GM12875 (cell line): ENCODE measurements at regions not wholly inside any gene's neighbourhood (a gene's known extent, or its start where the extent isn't known, plus 50 kb on each side); places are given as distances from the start of the nearest gene placed in this dataset.
"Not testable (repeated sequence)": the region's sequence is repeated elsewhere in the genome, so short reads cannot be mapped to it uniquely, and the experiment has no call there.

Source experiments
- H3K4me3 ChIP-seq: one replicate; pipeline ENCODE4 v1.5.1; 2011; ENCODE audit warnings: low read depth, low read length, control low read depth
- TF ChIP-seq, protein P1 (sequence below): IDR thresholded peaks from 2 replicates; pipeline ENCODE4 v1.5.1; 2011; ENCODE audit warnings: low read depth, mild to moderate bottlenecking, control low read depth, inconsistent platforms, low read length, moderate library complexity, borderline replicate concordance; ENCODE audit not compliant: insufficient read depth

DNA sequence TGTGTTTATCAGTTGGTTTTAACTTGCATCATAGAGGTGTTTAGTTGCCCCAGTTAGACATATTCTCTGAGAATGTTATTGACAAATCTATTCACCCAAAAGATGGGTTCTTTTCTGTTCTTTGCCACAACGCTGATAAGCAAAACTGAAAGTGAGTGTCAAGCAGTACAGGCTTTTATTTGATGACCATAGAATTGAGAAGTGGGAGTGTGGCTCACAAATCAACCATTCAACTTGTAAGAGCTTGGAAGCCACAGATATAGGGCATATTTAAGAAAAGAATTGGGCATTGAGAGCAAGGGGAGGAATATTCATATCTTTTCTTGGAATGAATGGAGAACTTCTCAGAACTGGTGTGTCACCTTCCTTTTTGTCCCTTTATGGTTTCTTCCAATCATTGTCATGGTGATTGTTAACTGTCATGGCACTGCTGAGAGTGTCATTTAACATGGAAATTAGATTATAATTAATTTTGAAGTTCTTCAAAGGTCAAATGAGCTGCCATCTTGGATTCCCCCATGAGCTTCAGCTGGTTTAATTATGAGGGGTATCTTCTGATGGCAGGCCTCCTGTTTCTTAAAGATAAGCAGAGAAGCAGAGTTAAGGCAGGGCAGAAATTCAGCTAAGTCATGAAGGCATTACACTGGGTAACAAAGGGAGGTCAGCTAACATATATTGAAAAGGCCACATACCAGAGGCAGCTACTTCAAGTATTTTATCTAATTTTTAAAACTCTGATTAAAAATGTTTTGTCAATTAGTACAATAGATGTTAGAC lies 254.0 kb upstream of the HTR1E start:
- TF ChIP-seq, protein P1, sequence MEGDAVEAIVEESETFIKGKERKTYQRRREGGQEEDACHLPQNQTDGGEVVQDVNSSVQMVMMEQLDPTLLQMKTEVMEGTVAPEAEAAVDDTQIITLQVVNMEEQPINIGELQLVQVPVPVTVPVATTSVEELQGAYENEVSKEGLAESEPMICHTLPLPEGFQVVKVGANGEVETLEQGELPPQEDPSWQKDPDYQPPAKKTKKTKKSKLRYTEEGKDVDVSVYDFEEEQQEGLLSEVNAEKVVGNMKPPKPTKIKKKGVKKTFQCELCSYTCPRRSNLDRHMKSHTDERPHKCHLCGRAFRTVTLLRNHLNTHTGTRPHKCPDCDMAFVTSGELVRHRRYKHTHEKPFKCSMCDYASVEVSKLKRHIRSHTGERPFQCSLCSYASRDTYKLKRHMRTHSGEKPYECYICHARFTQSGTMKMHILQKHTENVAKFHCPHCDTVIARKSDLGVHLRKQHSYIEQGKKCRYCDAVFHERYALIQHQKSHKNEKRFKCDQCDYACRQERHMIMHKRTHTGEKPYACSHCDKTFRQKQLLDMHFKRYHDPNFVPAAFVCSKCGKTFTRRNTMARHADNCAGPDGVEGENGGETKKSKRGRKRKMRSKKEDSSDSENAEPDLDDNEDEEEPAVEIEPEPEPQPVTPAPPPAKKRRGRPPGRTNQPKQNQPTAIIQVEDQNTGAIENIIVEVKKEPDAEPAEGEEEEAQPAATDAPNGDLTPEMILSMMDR = no peak
- no peak overlapping the region for H3K4me3 ChIP-seq

- TF ChIP-seq, protein P1 = no peak
- no peak overlapping the region for H3K4me3 ChIP-seq
Measured at GRCh38 chr6:86682297-86682696, 255.0 kb upstream of the HTR1E start.

DNA sequence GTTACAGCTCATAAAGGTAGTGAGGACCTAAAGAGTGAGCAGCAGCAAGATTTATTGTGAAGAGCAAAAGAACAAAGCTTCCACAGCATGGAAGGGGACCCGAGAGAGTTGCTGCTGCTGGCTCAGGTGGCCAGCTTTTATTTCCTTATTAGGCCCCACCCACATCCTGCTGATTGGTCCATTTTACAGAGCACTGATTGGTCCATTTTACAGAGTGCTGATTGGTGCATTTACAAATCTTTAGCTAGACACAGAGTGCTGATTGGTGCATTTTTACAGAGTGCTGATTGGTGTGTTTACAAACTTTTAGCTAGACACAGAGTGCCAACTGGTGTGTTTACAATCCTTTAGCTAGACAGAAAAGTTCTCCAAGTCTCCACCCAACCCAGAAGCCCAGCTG lies 256.2 kb upstream of the HTR1E start:
- not testable (repeated sequence) for H3K4me3 ChIP-seq

DNA sequence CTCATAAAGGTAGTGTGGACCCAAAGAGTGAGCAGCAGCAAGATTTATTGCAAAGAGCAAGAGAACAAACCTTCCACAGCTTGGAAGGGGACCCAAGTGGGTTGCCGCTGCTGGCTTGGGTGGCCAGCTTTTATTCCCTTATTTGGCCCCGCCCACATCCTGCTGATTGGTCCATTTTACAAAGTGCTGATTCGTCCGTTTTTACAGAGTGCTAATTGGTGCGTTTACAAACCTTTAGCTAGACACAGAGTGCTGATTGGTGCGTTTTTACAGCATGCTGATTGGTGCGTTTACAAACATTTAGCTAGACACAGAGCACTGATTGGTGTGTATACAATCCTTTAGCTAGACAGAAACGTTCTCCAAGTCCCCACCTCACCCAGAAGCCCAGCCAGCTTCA lies 265.2 kb upstream of the HTR1E start:
- H3K4me3 ChIP-seq = not testable (repeated sequence)

- no peak overlapping the region for H3K4me3 ChIP-seq
- TF ChIP-seq, protein P1 = no peak
Measured at GRCh38 chr6:86657192-86657591, 280.1 kb upstream of the HTR1E start.

DNA sequence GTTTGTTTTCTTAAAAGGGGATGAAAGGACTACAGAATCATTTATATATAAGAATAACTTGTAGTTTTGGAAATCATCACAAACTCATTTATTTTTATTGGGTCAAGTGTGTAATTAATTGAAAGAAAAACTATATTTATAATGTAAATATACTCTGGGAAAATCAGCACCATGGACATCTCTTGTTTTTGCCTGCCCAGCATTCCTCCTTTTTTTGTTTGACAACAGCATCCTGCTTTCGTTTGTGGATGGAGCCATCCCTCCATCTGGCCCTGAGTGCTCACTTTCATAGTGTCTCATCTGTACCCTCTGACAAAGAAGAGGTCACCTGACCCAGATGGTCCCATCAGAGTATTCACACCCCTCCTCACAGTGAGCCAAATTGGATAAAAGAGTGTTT lies 308.2 kb upstream of the HTR1E start:
- H3K4me3 ChIP-seq = no peak overlapping the region
- TF ChIP-seq, protein P1 = no peak

DNA sequence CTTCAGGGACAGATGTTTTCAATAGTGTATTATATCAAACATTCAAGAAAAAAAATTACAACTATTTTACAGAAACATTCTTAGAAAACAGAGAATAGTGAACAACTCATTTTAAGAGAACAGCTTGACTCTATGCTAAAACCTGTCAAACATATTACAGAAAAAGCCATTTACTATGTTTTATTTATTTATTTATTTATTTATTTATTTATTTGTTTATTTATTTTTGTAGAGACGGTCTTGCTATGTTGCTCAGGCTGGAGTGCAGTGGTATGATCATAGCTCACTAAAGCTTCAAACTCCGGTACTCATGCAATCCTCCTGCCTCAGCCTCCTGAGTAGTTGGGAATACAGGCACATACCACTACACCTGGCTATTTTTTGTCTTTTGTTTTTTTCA lies 317.9 kb upstream of the HTR1E start:
- TF ChIP-seq, protein P1 = no peak
- H3K4me3 ChIP-seq = no peak overlapping the region

DNA sequence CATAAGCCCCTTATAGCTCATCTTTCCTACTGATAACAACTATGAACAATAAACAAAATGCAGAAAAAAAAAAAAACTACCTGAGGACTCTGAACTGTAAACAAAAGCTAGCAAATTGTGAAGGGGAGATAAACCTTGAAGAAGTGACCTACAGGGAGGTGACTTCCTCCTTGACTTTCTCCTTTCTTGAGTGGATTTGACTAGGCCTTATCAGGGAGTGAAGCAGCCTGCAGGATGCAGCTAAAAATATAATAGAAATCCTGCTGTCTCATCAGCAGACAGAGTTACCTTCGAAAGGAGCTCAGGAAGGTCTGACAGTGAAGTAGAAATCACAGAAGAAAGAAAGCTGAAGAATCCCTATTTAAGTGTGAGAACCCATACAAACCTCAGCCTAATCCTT lies 322.0 kb upstream of the HTR1E start:
- TF ChIP-seq, protein P1 = no peak

More for the DNA sequence above, 322.0 kb upstream of the HTR1E start:
- no peak overlapping the region for H3K4me3 ChIP-seq
